HG03175 (cell line): ENCODE measurements at regions not wholly inside any gene's neighbourhood (a gene's known extent, or its start where the extent isn't known, plus 50 kb on each side); places are given as distances from the start of the nearest gene placed in this dataset.

Experiments used
- ATAC-seq: cut with Tn5 transposase; IDR thresholded peaks from one replicate; pipeline ENCODE4 v1.9.1; 2021; ENCODE audit warnings: mild to moderate bottlenecking, moderate library complexity; ENCODE audit not compliant: unreplicated experiment

GRCh38 chr2:145090841-145091761 is 571.2 kb upstream of the ZEB2 start:
- no peak for ATAC-seq

GRCh38 chr2:145088756-145089155 is 568.8 kb upstream of the ZEB2 start:
- ATAC-seq: no peak

- no peak for ATAC-seq
These were observed 567.0 kb upstream of the ZEB2 start for GRCh38 chr2:145086910-145087309.

- no peak for ATAC-seq
These were observed 565.7 kb upstream of the ZEB2 start for GRCh38 chr2:145085612-145086011.

- ATAC-seq: no peak
These were observed 560.5 kb upstream of the ZEB2 start for GRCh38 chr2:145080426-145080825.

GRCh38 chr2:145079641-145080040 is 559.7 kb upstream of the ZEB2 start:
- no peak for ATAC-seq

GRCh38 chr2:145078923-145079322 is 559.0 kb upstream of the ZEB2 start:
- no peak for ATAC-seq

GRCh38 chr2:145076085-145076484 is 556.2 kb upstream of the ZEB2 start:
- no peak for ATAC-seq

GRCh38 chr2:145075454-145076062 is 555.6 kb upstream of the ZEB2 start:
- no peak for ATAC-seq

- no peak for ATAC-seq
These were observed 550.8 kb upstream of the ZEB2 start for GRCh38 chr2:145070703-145071102.

- ATAC-seq: no peak
These were observed 548.6 kb upstream of the ZEB2 start for GRCh38 chr2:145068509-145068908.

GRCh38 chr2:145067549-145068030 is 547.7 kb upstream of the ZEB2 start:
- no peak for ATAC-seq

GRCh38 chr2:145066856-145067548 is 547.1 kb upstream of the ZEB2 start:
- ATAC-seq: no peak

GRCh38 chr2:145066151-145066661 is 546.3 kb upstream of the ZEB2 start:
- no peak for ATAC-seq

- no peak for ATAC-seq
These were observed 545.4 kb upstream of the ZEB2 start for GRCh38 chr2:145065342-145065741.

GRCh38 chr2:145064511-145064910 is 544.6 kb upstream of the ZEB2 start:
- no peak for ATAC-seq

GRCh38 chr2:145060876-145061275 is 541.0 kb upstream of the ZEB2 start:
- ATAC-seq: no peak

GRCh38 chr2:145059914-145060313 is 540.0 kb upstream of the ZEB2 start:
- no peak for ATAC-seq

- no peak for ATAC-seq
These were observed 539.4 kb upstream of the ZEB2 start for GRCh38 chr2:145059343-145059742.

- ATAC-seq: no peak
These were observed 538.5 kb upstream of the ZEB2 start for GRCh38 chr2:145058457-145058856.

- ATAC-seq: no peak
These were observed 535.7 kb upstream of the ZEB2 start for GRCh38 chr2:145055651-145056050.
